Neural crest cell (in vitro differentiated cells): ENCODE measurements at regions not wholly inside any gene's neighbourhood (a gene's known extent, or its start where the extent isn't known, plus 50 kb on each side); places are given as distances from the start of the nearest gene placed in this dataset.

Experiments used
- DNase-seq: peaks from one replicate; pipeline ENCODE4 v3.0.0; 2021; ENCODE audit warnings: low read depth, mixed read lengths, low spot score
- H3K27ac Mint-ChIP-seq: one replicate; pipeline ENCODE4 v1.8.0; 2021; ENCODE audit warnings: mild to moderate bottlenecking, mixed read lengths; ENCODE audit not compliant: unreplicated experiment
- H3K27me3 Mint-ChIP-seq: 2 replicates; pipeline ENCODE4 v1.8.0; 2021; ENCODE audit warnings: low read depth, mild to moderate bottlenecking, mixed read lengths
- H3K36me3 Mint-ChIP-seq: 2 replicates; pipeline ENCODE4 v1.8.0; 2021; ENCODE audit warnings: low read depth, mild to moderate bottlenecking, mixed read lengths
- H3K4me1 Mint-ChIP-seq: 2 replicates; pipeline ENCODE4 v1.8.0; 2021; ENCODE audit warnings: mixed read lengths
- H3K4me3 Mint-ChIP-seq: one replicate; pipeline ENCODE4 v1.8.0; 2021; ENCODE audit warnings: mild to moderate bottlenecking, mixed read lengths
- H3K9me3 Mint-ChIP-seq: 2 replicates; pipeline ENCODE4 v1.8.0; 2021; ENCODE audit warnings: mixed read lengths
- TF ChIP-seq, protein P1 (sequence below): fragments of 200-600 bp; sonication (generic); conservative IDR thresholded peaks from 2 replicates; pipeline ENCODE4 v1.5.0; 2021; ENCODE audit warnings: antibody characterized with exemption, mild to moderate bottlenecking

- TF ChIP-seq, protein P1, sequence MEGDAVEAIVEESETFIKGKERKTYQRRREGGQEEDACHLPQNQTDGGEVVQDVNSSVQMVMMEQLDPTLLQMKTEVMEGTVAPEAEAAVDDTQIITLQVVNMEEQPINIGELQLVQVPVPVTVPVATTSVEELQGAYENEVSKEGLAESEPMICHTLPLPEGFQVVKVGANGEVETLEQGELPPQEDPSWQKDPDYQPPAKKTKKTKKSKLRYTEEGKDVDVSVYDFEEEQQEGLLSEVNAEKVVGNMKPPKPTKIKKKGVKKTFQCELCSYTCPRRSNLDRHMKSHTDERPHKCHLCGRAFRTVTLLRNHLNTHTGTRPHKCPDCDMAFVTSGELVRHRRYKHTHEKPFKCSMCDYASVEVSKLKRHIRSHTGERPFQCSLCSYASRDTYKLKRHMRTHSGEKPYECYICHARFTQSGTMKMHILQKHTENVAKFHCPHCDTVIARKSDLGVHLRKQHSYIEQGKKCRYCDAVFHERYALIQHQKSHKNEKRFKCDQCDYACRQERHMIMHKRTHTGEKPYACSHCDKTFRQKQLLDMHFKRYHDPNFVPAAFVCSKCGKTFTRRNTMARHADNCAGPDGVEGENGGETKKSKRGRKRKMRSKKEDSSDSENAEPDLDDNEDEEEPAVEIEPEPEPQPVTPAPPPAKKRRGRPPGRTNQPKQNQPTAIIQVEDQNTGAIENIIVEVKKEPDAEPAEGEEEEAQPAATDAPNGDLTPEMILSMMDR = no peak
- Mint-ChIP-seq H3K27ac (no peak overlapping the region), H3K27me3 (no peaks in the 10 kb centered on the region), H3K36me3 (no peaks in the 10 kb centered on the region), H3K4me1 (no peaks in the 10 kb centered on the region), H3K9me3 (no peaks in the 10 kb centered on the region), H3K4me3 (no peak overlapping the region)
- no peak for DNase-seq
Measured at GRCh38 chr14:94938016-94938415, 168.1 kb upstream of the GSC start.

GRCh38 chr14:94936901-94937685 is 167.2 kb upstream of the GSC start:
- H3K27ac Mint-ChIP-seq = no peak overlapping the region
- peaks cover 3% of the 10 kb centered on the region for H3K27me3 Mint-ChIP-seq
- DNase-seq = no peak
- H3K36me3 Mint-ChIP-seq = no peaks in the 10 kb centered on the region
- no peaks in the 10 kb centered on the region for H3K9me3 Mint-ChIP-seq
- H3K4me1 Mint-ChIP-seq = no peaks in the 10 kb centered on the region
- H3K4me3 Mint-ChIP-seq = no peak overlapping the region
- TF ChIP-seq, protein P1 = no peak

GRCh38 chr14:94936401-94936892 is 166.5 kb upstream of the GSC start:
- Mint-ChIP-seq H3K4me1 (no peaks in the 10 kb centered on the region), H3K4me3 (no peak overlapping the region), H3K27ac (no peak overlapping the region), H3K9me3 (no peaks in the 10 kb centered on the region), H3K27me3 (peaks cover 3% of the 10 kb centered on the region), H3K36me3 (no peaks in the 10 kb centered on the region)
- DNase-seq = no peak
- TF ChIP-seq, protein P1 = no peak

- TF ChIP-seq, protein P1 = no peak
- no peak for DNase-seq
- Mint-ChIP-seq H3K27me3 (peaks cover 3% of the 10 kb centered on the region), H3K4me1 (no peaks in the 10 kb centered on the region), H3K9me3 (no peaks in the 10 kb centered on the region), H3K36me3 (no peaks in the 10 kb centered on the region), H3K4me3 (no peak overlapping the region), H3K27ac (no peak overlapping the region)
Measured at GRCh38 chr14:94935706-94936300, 165.9 kb upstream of the GSC start.

DNA sequence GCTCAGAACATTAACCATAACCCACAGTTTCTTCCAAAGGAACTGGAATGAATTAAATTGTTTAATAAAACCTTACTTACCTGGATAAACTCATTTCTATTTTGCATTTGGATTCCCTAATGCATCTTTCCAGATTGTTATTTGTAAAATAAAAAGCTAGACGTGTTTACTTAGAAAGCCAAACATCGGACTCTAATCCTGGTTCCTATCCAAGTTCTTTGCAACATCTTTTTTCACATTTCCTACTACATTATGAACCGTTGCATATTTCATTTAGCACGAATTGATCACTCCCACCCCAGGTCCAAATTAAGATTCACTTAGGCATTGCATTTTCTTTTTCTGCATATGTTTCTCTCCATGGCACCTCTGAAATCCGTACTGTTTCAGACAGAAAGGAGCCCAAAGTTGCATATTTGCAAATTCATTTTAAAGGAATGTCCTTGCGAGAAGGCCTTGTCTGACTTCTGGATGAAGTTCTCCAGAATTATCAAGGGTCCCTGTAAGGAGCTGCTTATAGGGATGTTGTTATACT is 164.4 kb upstream of the GSC start:
- no peak for DNase-seq
- Mint-ChIP-seq H3K36me3 (no peaks in the 10 kb centered on the region), H3K9me3 (no peaks in the 10 kb centered on the region), H3K27me3 (peaks cover 3% of the 10 kb centered on the region), H3K4me1 (no peaks in the 10 kb centered on the region), H3K27ac (no peak overlapping the region), H3K4me3 (no peak overlapping the region)
- TF ChIP-seq, protein P1 = no peak
